ENCODE measurements at regions not wholly inside any gene's neighbourhood (a gene's known extent, or its start where the extent isn't known, plus 50 kb on each side); places are given as distances from the start of the nearest gene placed in this dataset.

- H3K27me3 ChIP-seq (ENCODE audit: low read length): no peaks in the 10 kb centered on the region
- H4K20me1 ChIP-seq (ENCODE audit: low read depth, low read length): no peaks in the 10 kb centered on the region
- no peaks in the 10 kb centered on the region for H3K79me2 ChIP-seq (ENCODE audit: insufficient read depth, low read length)
- no peak overlapping the region for H3K27ac ChIP-seq (ENCODE audit: low read depth, low read length)
- H3K9me2 ChIP-seq (replicated peaks; ENCODE audit: insufficient read depth, low read length): no peaks in the 10 kb centered on the region
- H3K4me2 ChIP-seq (ENCODE audit: low read depth, low read length, poor library complexity, severe bottlenecking): no peak overlapping the region
- no peaks in the 10 kb centered on the region for H3K36me3 ChIP-seq (ENCODE audit: low read length)
- no peaks in the 10 kb centered on the region for H3K9me3 ChIP-seq (ENCODE audit: insufficient read depth, low read length)
- no peak overlapping the region for H2AFZ ChIP-seq (ENCODE audit: low read depth, low read length, severe bottlenecking)
- H3F3A ChIP-seq (ENCODE audit: insufficient read depth): no peaks in the 10 kb centered on the region
- no peak overlapping the region for H3K9ac ChIP-seq (ENCODE audit: low read length)
- H3K4me3 ChIP-seq (ENCODE audit: insufficient read depth, low read length, poor library complexity, severe bottlenecking): no peak overlapping the region
- TF ChIP-seq, protein P1, sequence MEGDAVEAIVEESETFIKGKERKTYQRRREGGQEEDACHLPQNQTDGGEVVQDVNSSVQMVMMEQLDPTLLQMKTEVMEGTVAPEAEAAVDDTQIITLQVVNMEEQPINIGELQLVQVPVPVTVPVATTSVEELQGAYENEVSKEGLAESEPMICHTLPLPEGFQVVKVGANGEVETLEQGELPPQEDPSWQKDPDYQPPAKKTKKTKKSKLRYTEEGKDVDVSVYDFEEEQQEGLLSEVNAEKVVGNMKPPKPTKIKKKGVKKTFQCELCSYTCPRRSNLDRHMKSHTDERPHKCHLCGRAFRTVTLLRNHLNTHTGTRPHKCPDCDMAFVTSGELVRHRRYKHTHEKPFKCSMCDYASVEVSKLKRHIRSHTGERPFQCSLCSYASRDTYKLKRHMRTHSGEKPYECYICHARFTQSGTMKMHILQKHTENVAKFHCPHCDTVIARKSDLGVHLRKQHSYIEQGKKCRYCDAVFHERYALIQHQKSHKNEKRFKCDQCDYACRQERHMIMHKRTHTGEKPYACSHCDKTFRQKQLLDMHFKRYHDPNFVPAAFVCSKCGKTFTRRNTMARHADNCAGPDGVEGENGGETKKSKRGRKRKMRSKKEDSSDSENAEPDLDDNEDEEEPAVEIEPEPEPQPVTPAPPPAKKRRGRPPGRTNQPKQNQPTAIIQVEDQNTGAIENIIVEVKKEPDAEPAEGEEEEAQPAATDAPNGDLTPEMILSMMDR (IDR thresholded peaks at IDR 0.05; ENCODE audit: insufficient read depth, low read length, poor library complexity, severe bottlenecking): no peak
- no peak for TF ChIP-seq EZH2phosphoT487 (conservative IDR thresholded peaks at IDR 0.05; ENCODE audit: low read length)
Observed at GRCh38 chr2:217121565-217121964, 261.7 kb upstream of the TNP1 start.

GRCh38 chr2:217120429-217120828, 260.6 kb upstream of the TNP1 start:
- H3K9me2 ChIP-seq (replicated peaks; ENCODE audit: insufficient read depth, low read length): no peaks in the 10 kb centered on the region
- no peak overlapping the region for H3K27ac ChIP-seq (ENCODE audit: low read depth, low read length)
- H3K36me3 ChIP-seq (ENCODE audit: low read length): no peaks in the 10 kb centered on the region
- H3K27me3 ChIP-seq (ENCODE audit: low read length): no peaks in the 10 kb centered on the region
- H3K4me2 ChIP-seq (ENCODE audit: low read depth, low read length, poor library complexity, severe bottlenecking): no peak overlapping the region
- no peak overlapping the region for H3K4me3 ChIP-seq (ENCODE audit: insufficient read depth, low read length, poor library complexity, severe bottlenecking)
- H3K79me2 ChIP-seq (ENCODE audit: insufficient read depth, low read length): no peaks in the 10 kb centered on the region
- no peak overlapping the region for H3K9ac ChIP-seq (ENCODE audit: low read length)
- no peaks in the 10 kb centered on the region for H3K9me3 ChIP-seq (ENCODE audit: insufficient read depth, low read length)
- no peaks in the 10 kb centered on the region for H4K20me1 ChIP-seq (ENCODE audit: low read depth, low read length)
- H3F3A ChIP-seq (ENCODE audit: insufficient read depth): no peaks in the 10 kb centered on the region
- no peak overlapping the region for H2AFZ ChIP-seq (ENCODE audit: low read depth, low read length, severe bottlenecking)
- TF ChIP-seq EZH2phosphoT487 (conservative IDR thresholded peaks at IDR 0.05; ENCODE audit: low read length): no peak
- TF ChIP-seq, protein P1 (IDR thresholded peaks at IDR 0.05; ENCODE audit: insufficient read depth, low read length, poor library complexity, severe bottlenecking): no peak

DNA sequence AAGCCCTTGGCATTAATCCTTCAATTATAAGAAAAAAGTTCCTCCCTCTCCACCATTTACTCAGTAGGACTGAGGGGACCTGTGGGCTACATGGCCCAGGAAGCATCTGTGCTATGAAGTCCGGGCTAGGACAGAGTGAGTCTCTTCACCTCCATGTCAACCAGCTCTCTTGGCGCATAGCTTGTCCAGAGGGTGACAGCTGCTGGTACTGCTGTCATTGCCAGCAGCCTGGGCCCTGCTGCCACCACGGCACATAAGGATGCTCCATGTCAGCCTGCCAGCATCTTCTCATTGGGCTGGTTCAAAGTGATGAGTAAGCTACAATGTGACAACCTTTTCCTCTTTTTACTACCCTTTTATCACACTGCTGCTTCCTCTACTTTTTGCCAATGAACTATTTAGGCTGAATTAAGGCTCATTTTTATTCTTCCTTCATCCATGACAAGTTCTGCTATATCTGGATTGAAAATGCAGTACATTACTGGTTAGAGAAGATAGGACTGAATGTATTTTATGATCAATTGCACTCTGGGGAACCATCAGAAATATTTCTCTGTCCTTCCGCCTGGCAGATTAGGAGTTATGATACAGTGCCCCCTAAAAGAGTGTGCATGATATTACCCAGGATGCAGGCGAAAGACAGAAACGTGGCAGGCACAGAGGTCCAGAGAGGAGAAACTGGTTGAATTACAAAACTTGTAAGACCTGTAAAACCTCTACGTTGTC, 258.9 kb upstream of the TNP1 start:
- no peak overlapping the region for H3K4me3 ChIP-seq (ENCODE audit: insufficient read depth, low read length, poor library complexity, severe bottlenecking)
- no peaks in the 10 kb centered on the region for H3K27me3 ChIP-seq (ENCODE audit: low read length)
- H3F3A ChIP-seq (ENCODE audit: insufficient read depth): no peaks in the 10 kb centered on the region
- TF ChIP-seq EZH2phosphoT487 (conservative IDR thresholded peaks at IDR 0.05; ENCODE audit: low read length): no peak
- TF ChIP-seq, protein P1 (IDR thresholded peaks at IDR 0.05; ENCODE audit: insufficient read depth, low read length, poor library complexity, severe bottlenecking): no peak
- H3K9ac ChIP-seq (ENCODE audit: low read length): no peak overlapping the region
- no peaks in the 10 kb centered on the region for H3K9me2 ChIP-seq (replicated peaks; ENCODE audit: insufficient read depth, low read length)
- H3K27ac ChIP-seq (ENCODE audit: low read depth, low read length): no peak overlapping the region
- H3K9me3 ChIP-seq (ENCODE audit: insufficient read depth, low read length): no peaks in the 10 kb centered on the region
- no peak overlapping the region for H3K4me2 ChIP-seq (ENCODE audit: low read depth, low read length, poor library complexity, severe bottlenecking)
- no peak overlapping the region for H2AFZ ChIP-seq (ENCODE audit: low read depth, low read length, severe bottlenecking)
- no peaks in the 10 kb centered on the region for H3K36me3 ChIP-seq (ENCODE audit: low read length)
- H3K79me2 ChIP-seq (ENCODE audit: insufficient read depth, low read length): no peaks in the 10 kb centered on the region
- H4K20me1 ChIP-seq (ENCODE audit: low read depth, low read length): no peaks in the 10 kb centered on the region

Measured in SU-DHL-6 (cell line).